Small intestine (tissue), 7 donors: ENCODE measurements at regions not wholly inside any gene's neighbourhood (a gene's known extent, or its start where the extent isn't known, plus 50 kb on each side); places are given as distances from the start of the nearest gene placed in this dataset.
A peak's percentile ranks its signal among the peaks of the same experiment; 100 is the strongest.

Experiments used
- DNase-seq, 2 donors: peaks; one replicate each; pipeline versions ENCODE4 v3.0.0 to v3.0.0-alpha.2; 2013
- FAIRE-seq: peaks from 2 replicates; lab custom pipeline; 2012; peaks lifted over from hg19 to GRCh38; lab: Jason Lieb, UNC
- H3K27ac ChIP-seq, 3 donors: one replicate each; pipeline ENCODE4 v1.5.1; 2013; ENCODE audit warnings: low read length in 2 of 3, mild to moderate bottlenecking in 2 of 3, control low read depth in 1 of 3, inconsistent platforms in 1 of 3, low read depth in 1 of 3, moderate library complexity in 1 of 3
- H3K27me3 ChIP-seq, 3 donors: one replicate each; pipeline ENCODE4 v1.6.1; 2013; ENCODE audit warnings: low read length in 3 of 3, inconsistent platforms in 1 of 3; ENCODE audit not compliant: control insufficient read depth in 3 of 3, insufficient read depth in 3 of 3
- H3K36me3 ChIP-seq, 3 donors: one replicate each; pipeline ENCODE4 v1.6.1; 2013; ENCODE audit warnings: low read length in 3 of 3, inconsistent platforms in 1 of 3, low read depth in 1 of 3, mild to moderate bottlenecking in 1 of 3, moderate library complexity in 1 of 3; ENCODE audit not compliant: control insufficient read depth in 3 of 3, insufficient read depth in 2 of 3
- H3K4me1 ChIP-seq, 3 donors: one replicate each; pipeline ENCODE4 v1.6.1; 2013; ENCODE audit warnings: low read length in 2 of 3, inconsistent platforms in 1 of 3, low read depth in 1 of 3, mild to moderate bottlenecking in 1 of 3, moderate library complexity in 1 of 3; ENCODE audit not compliant: control insufficient read depth in 3 of 3, insufficient read depth in 2 of 3
- H3K4me3 ChIP-seq, 3 donors: one replicate each; pipeline ENCODE4 v1.5.1; 2013; ENCODE audit warnings: low read length in 3 of 3, control low read depth in 1 of 3, inconsistent platforms in 1 of 3, low read depth in 1 of 3, mild to moderate bottlenecking in 1 of 3, moderate library complexity in 1 of 3
- H3K9me3 ChIP-seq, 2 donors: one replicate each; pipeline ENCODE4 v1.6.1; 2013; ENCODE audit warnings: low read depth in 1 of 2, low read length in 1 of 2; ENCODE audit not compliant: control insufficient read depth in 2 of 2, insufficient read depth in 1 of 2
- WGBS, 3 donors: extraction: QIAGEN DNeasy Blood & Tissue Kit; methylation state at CpG; one replicate each; pipeline ENCODE4 v1.1.7; 2013; 5-methylcytosine and 5-hydroxymethylcytosine counted together
- donor health status: healthy with polysubstance abuse.
- donor health status: control.
- donor health status: control.
- donor health status: Bipolar disorder and iron deficiency.
- donor health status: healthy.

DNA sequence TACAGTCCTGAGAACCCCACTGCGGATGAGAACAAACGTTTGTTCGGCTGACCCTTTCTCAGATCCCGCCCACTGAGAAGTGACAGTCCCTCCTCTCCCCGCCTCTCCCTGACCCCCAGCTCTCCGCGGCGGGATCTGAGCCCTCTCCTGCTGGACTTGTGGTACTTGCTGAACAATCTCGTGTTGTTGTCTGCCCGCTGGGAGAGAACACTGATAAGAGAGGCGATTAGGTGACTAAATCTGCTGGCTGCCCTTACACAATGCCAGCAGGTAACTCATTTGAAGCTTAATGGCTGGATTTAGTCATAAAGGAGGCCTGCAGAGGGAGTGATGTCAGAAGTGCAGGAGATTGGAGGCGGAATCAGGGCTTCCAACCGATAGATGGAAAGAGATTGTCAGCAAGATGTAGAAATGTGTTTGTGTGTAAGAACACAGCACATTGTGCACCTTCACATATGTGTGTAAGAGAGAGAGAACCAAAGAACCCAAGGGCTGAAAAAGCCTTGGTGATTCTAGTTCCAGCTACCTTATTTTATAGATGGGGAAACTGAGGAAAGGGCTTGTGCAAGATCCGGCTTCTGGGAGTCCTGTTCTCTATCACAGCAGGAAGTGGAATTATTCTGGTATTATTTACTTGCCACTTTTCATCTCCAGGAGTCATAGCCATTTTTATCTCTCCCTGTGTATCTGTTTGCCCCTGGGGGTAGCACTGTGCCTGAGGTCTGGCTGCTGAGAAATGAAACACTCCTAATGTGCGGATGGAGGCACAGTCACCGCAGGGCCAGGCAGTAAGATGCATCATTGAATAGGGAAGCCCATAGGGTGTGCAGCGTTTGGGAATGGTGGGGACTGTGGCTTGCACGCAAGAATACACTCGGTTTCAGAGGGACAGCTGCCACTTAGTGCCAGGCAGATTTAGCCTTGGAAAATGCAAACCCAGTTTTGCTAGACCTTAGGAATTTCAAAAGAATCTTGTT, 203.7 kb upstream of the MSX2 start:
- Histone ChIP-seq H3K27ac (peak overlapping the region in 1 of 3 donors; percentile 41), H3K36me3 (no peaks in the 10 kb centered on the region), H3K9me3 (no peaks in the 10 kb centered on the region), H3K27me3 (peaks cover 0 to 3% (median 0%) of the 10 kb centered on the region in 3 donors), H3K4me1 (peaks cover 0 to 34% (median 4%) of the 10 kb centered on the region in 3 donors), H3K4me3 (no peak overlapping the region)
- FAIRE-seq: no peak
- peak; percentile 86 to 89 for DNase-seq
- 23 to 37% (median 36%) methylated on average over 19 of the region's 19 CpGs for WGBS, 3 donors

DNA sequence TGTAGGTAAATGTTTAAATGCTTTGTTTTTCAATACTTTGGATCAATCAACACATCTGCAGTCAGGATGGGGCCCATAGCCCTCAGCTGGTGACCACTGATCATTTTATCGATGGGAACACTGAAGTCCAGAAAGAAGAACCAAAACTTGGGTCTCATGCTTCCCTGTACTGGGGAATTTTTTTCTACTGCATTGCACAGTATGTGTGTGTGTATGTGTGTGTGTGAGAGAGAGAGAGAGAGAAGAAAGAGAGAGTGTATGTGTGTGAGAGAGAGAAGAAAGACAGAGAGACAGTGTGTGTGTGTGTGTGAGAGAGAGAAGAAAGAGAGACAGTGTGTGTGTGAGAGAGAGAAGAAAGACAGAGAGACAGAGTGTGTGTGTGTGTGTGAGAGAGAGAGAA, 202.9 kb upstream of the MSX2 start:
- 30 to 74% (median 70%) methylated on average over 1 of the region's 1 CpG for WGBS, 3 donors

DNA sequence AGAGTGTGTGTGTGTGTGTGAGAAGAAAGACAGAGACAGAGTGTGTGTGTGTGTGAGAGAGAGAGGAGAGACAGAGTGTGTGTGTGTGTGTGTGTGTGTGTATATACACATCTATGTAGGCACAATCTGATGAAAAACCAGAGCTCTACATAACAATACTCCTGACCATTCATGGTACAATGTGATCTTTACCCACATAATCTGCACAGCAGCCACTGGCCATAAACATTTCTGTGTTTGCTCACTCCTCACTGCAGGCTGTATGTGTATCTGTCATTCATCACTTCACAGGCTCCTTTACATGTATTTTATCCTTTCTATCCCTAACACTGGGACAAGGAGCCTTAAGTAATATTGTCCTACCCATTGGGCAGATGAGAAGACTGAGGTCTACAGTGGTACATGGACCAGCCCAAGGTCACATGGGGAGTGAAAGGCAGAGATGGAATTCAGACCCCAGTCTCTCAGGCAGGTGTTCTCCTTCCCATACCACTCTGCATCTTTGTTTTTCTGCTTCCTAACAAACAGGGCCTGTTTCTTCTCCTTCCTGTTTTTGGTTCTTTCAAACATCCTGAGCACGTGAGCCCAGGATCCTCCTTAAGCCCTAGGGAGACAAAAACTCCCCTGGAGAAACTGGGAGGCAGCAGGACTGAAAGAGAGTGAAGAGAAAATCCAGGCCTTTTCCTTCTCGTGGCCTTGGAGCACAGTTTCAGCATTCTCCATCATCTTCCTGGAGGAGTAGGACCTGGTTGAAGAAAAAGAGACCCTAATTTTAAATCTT, 201.7 kb upstream of the MSX2 start:
- WGBS, 3 donors: 39 to 44% (median 43%) methylated on average over 2 of the region's 2 CpGs
- FAIRE-seq (no peak), DNase-seq (no peak)
- Histone ChIP-seq H3K4me1 (peaks cover 0 to 40% (median 4%) of the 10 kb centered on the region in 3 donors), H3K4me3 (no peak overlapping the region), H3K27ac (no peak overlapping the region), H3K36me3 (no peaks in the 10 kb centered on the region), H3K9me3 (no peaks in the 10 kb centered on the region), H3K27me3 (peaks cover 0 to 3% (median 0%) of the 10 kb centered on the region in 3 donors)

More for the DNA sequence above, 202.9 kb upstream of the MSX2 start:
- peaks cover 0 to 34% (median 4%) of the 10 kb centered on the region in 3 donors for H3K4me1 ChIP-seq
- no peak for DNase-seq
- H3K9me3 ChIP-seq: no peaks in the 10 kb centered on the region
- FAIRE-seq: no peak
- H3K36me3 ChIP-seq: no peaks in the 10 kb centered on the region
- H3K27me3 ChIP-seq: peaks cover 0 to 3% (median 0%) of the 10 kb centered on the region in 3 donors
- H3K4me3 ChIP-seq: no peak overlapping the region
- no peak overlapping the region for H3K27ac ChIP-seq

DNA sequence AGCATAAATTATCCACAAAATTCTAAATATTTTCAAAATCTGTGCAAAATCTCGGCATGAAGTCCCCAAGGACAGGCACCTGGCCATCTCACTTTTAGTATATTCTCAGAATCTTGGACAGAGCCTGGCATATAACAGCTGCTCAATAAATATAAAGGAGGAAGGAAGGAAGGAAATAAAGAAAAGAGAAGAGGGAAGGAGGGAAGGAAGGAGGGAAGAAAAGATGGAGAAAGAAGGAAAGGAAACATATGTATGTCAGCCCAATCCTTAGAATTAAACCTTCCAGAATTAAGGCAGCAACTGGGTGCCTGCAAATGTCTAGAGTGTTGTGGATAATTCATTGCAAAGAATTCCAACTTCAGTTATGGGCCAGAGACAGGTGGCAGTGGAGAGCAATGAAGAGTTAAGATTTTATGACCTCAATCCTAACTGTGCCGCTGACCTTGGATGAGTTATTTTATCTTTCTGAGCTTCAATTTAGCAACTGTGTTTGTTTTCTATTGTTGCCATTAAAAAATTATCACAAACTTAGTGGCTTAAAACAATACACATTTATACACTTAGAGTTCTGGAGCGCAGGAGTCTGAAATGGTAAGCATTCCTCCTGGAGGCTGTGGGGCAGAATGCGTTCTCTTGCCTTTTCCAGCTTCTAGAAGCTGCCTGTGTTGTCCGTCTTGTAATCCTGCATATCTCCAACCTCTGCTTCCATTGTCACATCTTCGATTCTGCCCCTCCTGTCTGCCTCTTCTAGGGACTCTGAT, 200.9 kb upstream of the MSX2 start:
- 20 to 45% (median 23%) methylated on average over 6 of the region's 6 CpGs for WGBS, 3 donors

DNA sequence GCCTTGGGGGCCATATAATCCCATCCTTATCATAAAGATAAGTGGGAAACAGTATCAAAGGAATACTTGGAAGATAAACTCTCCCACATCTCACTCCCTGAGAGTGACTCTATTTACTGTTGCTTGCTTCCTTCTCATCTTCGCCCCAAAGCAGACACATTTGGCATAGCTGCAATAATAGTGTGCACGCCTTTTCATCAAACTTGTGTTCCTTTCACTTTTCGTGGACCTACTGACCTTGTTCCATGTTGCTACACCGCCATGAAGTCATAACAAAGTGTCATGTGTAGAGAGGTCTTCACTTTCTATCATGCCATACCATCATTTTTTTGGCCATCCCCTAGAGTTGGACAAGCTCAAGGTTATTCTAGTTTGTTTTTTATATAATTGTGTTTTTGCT, 200.0 kb upstream of the MSX2 start:
- H3K27ac ChIP-seq: no peak overlapping the region
- H3K4me3 ChIP-seq: no peak overlapping the region
- H3K4me1 ChIP-seq: peaks cover 0 to 45% (median 4%) of the 10 kb centered on the region in 3 donors
- WGBS, 3 donors: 19 to 53% (median 33%) methylated on average over 4 of the region's 4 CpGs
- FAIRE-seq: no peak
- no peaks in the 10 kb centered on the region for H3K9me3 ChIP-seq
- peaks cover 0 to 3% (median 0%) of the 10 kb centered on the region in 3 donors for H3K27me3 ChIP-seq
- H3K36me3 ChIP-seq: no peaks in the 10 kb centered on the region
- peak in 1 of 2 donors; percentile 58 for DNase-seq

More for the DNA sequence above, 200.9 kb upstream of the MSX2 start:
- no peak overlapping the region for H3K4me3 ChIP-seq
- peak; percentile 52 to 60 for DNase-seq
- H3K27me3 ChIP-seq: peaks cover 0 to 3% (median 0%) of the 10 kb centered on the region in 3 donors
- no peaks in the 10 kb centered on the region for H3K36me3 ChIP-seq
- FAIRE-seq: no peak
- H3K4me1 ChIP-seq: peaks cover 0 to 44% (median 4%) of the 10 kb centered on the region in 3 donors
- no peaks in the 10 kb centered on the region for H3K9me3 ChIP-seq
- no peak overlapping the region for H3K27ac ChIP-seq

DNA sequence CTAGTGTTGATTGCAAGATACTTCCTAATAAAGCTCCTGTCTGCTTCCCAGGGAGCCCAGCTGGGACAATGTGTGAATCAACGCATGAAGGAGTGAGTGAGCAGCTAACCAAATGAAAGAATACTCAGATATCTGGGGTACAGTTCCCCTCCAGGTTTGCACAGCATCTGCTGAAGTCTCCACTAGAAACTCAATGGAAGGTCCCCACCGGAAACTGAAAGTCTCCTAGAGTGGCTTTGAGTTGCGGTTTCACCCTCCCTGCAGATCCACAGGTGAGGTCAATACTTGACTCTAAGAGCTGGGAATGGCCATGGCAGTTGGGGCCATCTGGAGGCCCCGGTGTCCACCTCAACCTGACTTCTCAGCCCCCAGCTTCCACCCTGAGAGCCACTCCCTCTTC, 198.2 kb upstream of the MSX2 start:
- 65 to 78% (median 68%) methylated on average over 4 of the region's 4 CpGs for WGBS, 3 donors
- Histone ChIP-seq H3K4me3 (no peak overlapping the region), H3K27ac (no peak overlapping the region), H3K36me3 (no peaks in the 10 kb centered on the region), H3K27me3 (peaks cover 0 to 3% (median 0%) of the 10 kb centered on the region in 3 donors), H3K9me3 (no peaks in the 10 kb centered on the region), H3K4me1 (peaks cover 0 to 27% (median 1%) of the 10 kb centered on the region in 3 donors)
- no peak for FAIRE-seq
- DNase-seq: no peak

DNA sequence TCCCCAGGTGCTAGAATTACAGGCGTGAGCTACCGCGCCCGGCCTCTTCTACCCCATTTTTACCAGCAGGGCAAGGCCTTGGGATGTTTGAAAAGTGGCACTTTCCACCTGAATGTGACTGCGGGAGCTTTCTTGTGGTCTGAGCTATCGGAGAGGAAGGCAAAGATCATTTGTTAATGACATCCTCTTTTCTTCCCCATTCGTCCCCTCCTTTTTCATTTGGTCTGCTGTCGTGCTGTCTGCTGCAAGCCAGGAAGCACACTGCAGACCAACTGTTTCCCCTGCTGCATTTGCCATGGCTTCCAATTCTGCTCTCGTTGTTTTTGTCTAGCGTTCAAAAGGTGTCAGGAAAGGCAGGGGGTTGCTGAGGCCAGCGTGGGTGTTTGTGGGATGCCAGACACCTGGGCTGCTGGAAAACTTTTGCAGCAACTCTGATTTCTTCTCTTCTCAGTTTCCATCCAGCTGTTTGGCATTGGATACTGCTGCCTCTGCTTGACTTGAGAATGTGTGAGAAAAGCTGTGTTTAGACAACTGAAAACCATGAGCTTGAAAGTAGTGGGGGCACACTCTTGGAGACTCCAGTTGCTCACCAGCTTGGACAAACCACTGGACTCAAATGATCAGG, 196.4 kb upstream of the MSX2 start:
- DNase-seq: peak; percentile 48 to 62
- Histone ChIP-seq H3K27ac (peak overlapping the region in 1 of 3 donors; percentile 1), H3K36me3 (no peaks in the 10 kb centered on the region), H3K4me1 (peaks cover 0 to 36% (median 8%) of the 10 kb centered on the region in 3 donors), H3K4me3 (no peak overlapping the region), H3K27me3 (no peaks in the 10 kb centered on the region), H3K9me3 (no peaks in the 10 kb centered on the region)
- FAIRE-seq: no peak
- 13 to 26% (median 23%) methylated on average over 11 of the region's 11 CpGs for WGBS, 3 donors
